ENCODE measurements at regions not wholly inside any gene's neighbourhood (a gene's known extent, or its start where the extent isn't known, plus 50 kb on each side); places are given as distances from the start of the nearest gene placed in this dataset.

- TF ChIP-seq, protein P1, sequence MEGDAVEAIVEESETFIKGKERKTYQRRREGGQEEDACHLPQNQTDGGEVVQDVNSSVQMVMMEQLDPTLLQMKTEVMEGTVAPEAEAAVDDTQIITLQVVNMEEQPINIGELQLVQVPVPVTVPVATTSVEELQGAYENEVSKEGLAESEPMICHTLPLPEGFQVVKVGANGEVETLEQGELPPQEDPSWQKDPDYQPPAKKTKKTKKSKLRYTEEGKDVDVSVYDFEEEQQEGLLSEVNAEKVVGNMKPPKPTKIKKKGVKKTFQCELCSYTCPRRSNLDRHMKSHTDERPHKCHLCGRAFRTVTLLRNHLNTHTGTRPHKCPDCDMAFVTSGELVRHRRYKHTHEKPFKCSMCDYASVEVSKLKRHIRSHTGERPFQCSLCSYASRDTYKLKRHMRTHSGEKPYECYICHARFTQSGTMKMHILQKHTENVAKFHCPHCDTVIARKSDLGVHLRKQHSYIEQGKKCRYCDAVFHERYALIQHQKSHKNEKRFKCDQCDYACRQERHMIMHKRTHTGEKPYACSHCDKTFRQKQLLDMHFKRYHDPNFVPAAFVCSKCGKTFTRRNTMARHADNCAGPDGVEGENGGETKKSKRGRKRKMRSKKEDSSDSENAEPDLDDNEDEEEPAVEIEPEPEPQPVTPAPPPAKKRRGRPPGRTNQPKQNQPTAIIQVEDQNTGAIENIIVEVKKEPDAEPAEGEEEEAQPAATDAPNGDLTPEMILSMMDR (IDR thresholded peaks at IDR 0.05; ENCODE audit: borderline replicate concordance, extremely low read depth, low read length, poor library complexity, severe bottlenecking): no peak
- TF ChIP-seq EZH2 (IDR thresholded peaks at IDR 0.05; ENCODE audit: borderline replicate concordance, low read depth, low read length, severe bottlenecking): no peak
Measured at GRCh38 chr7:130948822-130949221, 214.8 kb upstream of the KLF14 start.
